Gastrocnemius medialis (tissue), 4 donors: ENCODE measurements at regions not wholly inside any gene's neighbourhood (a gene's known extent, or its start where the extent isn't known, plus 50 kb on each side); places are given as distances from the start of the nearest gene placed in this dataset.

Source experiments
- CTCF ChIP-seq, 5 experiments: fragments of 450-650 bp in 3 of 5; fragments of 200-600 bp in 2 of 5; sonication (generic) in 2 of 5; IDR thresholded peaks in 4 of 5; conservative IDR thresholded peaks in 1 of 5; 1 replicate in 4 of 5; 2 replicates in 1 of 5; pipeline ENCODE4 v1.5.1; 2016 to 2019; ENCODE audit warnings: antibody characterized with exemption in 5 of 5, mild to moderate bottlenecking in 3 of 5, moderate library complexity in 3 of 5
- POLR2A ChIP-seq, 2 donors: fragments of 450-650 bp; IDR thresholded peaks; one replicate each; pipeline ENCODE4 v1.6.1; 2017; ENCODE audit warnings: antibody characterized with exemption in 2 of 2, mild to moderate bottlenecking in 2 of 2, moderate library complexity in 2 of 2

- TF ChIP-seq POLR2A (IDR thresholded peaks at IDR 0.05) (no peak), CTCF (IDR thresholded peaks at IDR 0.05 in 4 of 5, conservative IDR thresholded peaks at IDR 0.05 in 1 of 5) (no peak)
Observed at GRCh38 chr10:106216085-106216484, 948.4 kb downstream of the SORCS1 start.
